Fibroblast of lung (primary cell): ENCODE measurements at regions not wholly inside any gene's neighbourhood (a gene's known extent, or its start where the extent isn't known, plus 50 kb on each side); places are given as distances from the start of the nearest gene placed in this dataset.

ENCODE experiments used
- DNase-seq, 2 donors: peaks; one replicate each; pipeline versions ENCODE4 v3.0.0 to v3.0.0-alpha.2; 2010; ENCODE audit warnings: low read depth in 2 of 2
- H2AFZ ChIP-seq: 2 replicates; pipeline ENCODE4 v1.5.1; 2012; ENCODE audit warnings: low read length, control low read depth, inconsistent platforms
- H3K27ac ChIP-seq: 2 replicates; pipeline ENCODE4 v1.5.1; 2011; ENCODE audit warnings: low read length, control low read depth; ENCODE audit not compliant: insufficient read depth
- H3K27me3 ChIP-seq: 2 replicates; pipeline ENCODE4 v1.5.1; 2011; ENCODE audit warnings: mild to moderate bottlenecking, low read length; ENCODE audit not compliant: control insufficient read depth, insufficient read depth
- H3K36me3 ChIP-seq: 2 replicates; pipeline ENCODE4 v1.5.1; 2011; ENCODE audit warnings: low read length; ENCODE audit not compliant: control insufficient read depth, insufficient read depth
- H3K4me1 ChIP-seq: 2 replicates; pipeline ENCODE4 v1.5.1; 2011; ENCODE audit warnings: low read length; ENCODE audit not compliant: control insufficient read depth, insufficient read depth; ENCODE audit errors: extremely low read depth
- H3K4me2 ChIP-seq: 2 replicates; pipeline ENCODE4 v1.5.1; 2011; ENCODE audit warnings: low read length, control low read depth; ENCODE audit not compliant: insufficient read depth; ENCODE audit errors: extremely low read depth
- H3K4me3 ChIP-seq, 4 experiments: fragments of 200-600 bp in 1 of 4; sonication (generic) in 1 of 4; replicated peaks in 1 of 4; 2 replicates each; pipeline ENCODE4 v1.5.1; 2011 to 2016; ENCODE audit warnings: low read length in 4 of 4, low read depth in 3 of 4, mild to moderate bottlenecking in 3 of 4, control low read depth in 2 of 4, inconsistent platforms in 1 of 4, mixed read lengths in 1 of 4; ENCODE audit not compliant: insufficient read depth in 1 of 4; ENCODE audit errors: control extremely low read depth in 1 of 4
- H3K79me2 ChIP-seq: 2 replicates; pipeline ENCODE4 v1.5.1; 2012; ENCODE audit warnings: mild to moderate bottlenecking, low read length, inconsistent platforms; ENCODE audit not compliant: control insufficient read depth, insufficient read depth
- H3K9ac ChIP-seq: 2 replicates; pipeline ENCODE4 v1.5.1; 2011; ENCODE audit warnings: mild to moderate bottlenecking, low read length, control low read depth; ENCODE audit not compliant: insufficient read depth
- H3K9me3 ChIP-seq: 2 replicates; pipeline ENCODE4 v1.5.1; 2012; ENCODE audit warnings: low read depth, low read length; ENCODE audit not compliant: control insufficient read depth, insufficient read depth
- H4K20me1 ChIP-seq: 2 replicates; pipeline ENCODE4 v1.5.1; 2011; ENCODE audit warnings: low read length; ENCODE audit not compliant: control insufficient read depth, insufficient read depth; ENCODE audit errors: extremely low read depth
- CTCF ChIP-seq, 2 donors: IDR thresholded peaks in 1 of 2; conservative IDR thresholded peaks in 1 of 2; 1 replicate in 1 of 2; 2 replicates in 1 of 2; pipeline ENCODE4 v1.5.1; 2011 to 2012; ENCODE audit warnings: low read length in 2 of 2, control low read depth in 1 of 2, inconsistent platforms in 1 of 2, low read depth in 1 of 2, mild to moderate bottlenecking in 1 of 2
- EZH2 ChIP-seq: IDR thresholded peaks from 2 replicates; pipeline ENCODE4 v1.5.1; 2012; ENCODE audit warnings: low read length, control low read depth, mild to moderate bottlenecking; ENCODE audit errors: missing control alignments

- H3K4me2 ChIP-seq = no peak overlapping the region
- TF ChIP-seq EZH2 (no peak), CTCF (conservative IDR thresholded peaks at IDR 0.05 in 1 of 2, IDR thresholded peaks at IDR 0.05 in 1 of 2; ENCODE audit: low read depth in 1 of 2, low read length in 2 of 2) (peak; percentile 24 to 38)
- H3K79me2 ChIP-seq = no peaks in the 10 kb centered on the region
- H3K4me1 ChIP-seq = no peaks in the 10 kb centered on the region
- H4K20me1 ChIP-seq = no peaks in the 10 kb centered on the region
- no peak for DNase-seq
- no peaks in the 10 kb centered on the region for H3K9me3 ChIP-seq
- H3K9ac ChIP-seq = no peak overlapping the region
- no peak overlapping the region for H3K27ac ChIP-seq
- H2AFZ ChIP-seq = no peak overlapping the region
- no peaks in the 10 kb centered on the region for H3K27me3 ChIP-seq
- H3K36me3 ChIP-seq = no peaks in the 10 kb centered on the region
- no peak overlapping the region for H3K4me3 ChIP-seq
These were observed 222.7 kb upstream of the HAND2 start for GRCh38 chr4:173752610-173753230.

- Histone ChIP-seq H4K20me1 (no peaks in the 10 kb centered on the region), H3K4me3 (no peak overlapping the region), H3K4me2 (no peak overlapping the region), H3K79me2 (no peaks in the 10 kb centered on the region), H3K36me3 (no peaks in the 10 kb centered on the region), H3K27ac (no peak overlapping the region), H2AFZ (no peak overlapping the region), H3K27me3 (no peaks in the 10 kb centered on the region), H3K4me1 (no peaks in the 10 kb centered on the region), H3K9me3 (no peaks in the 10 kb centered on the region), H3K9ac (no peak overlapping the region)
- DNase-seq = peak in 1 of 2 donors; percentile 56
- TF ChIP-seq EZH2 (no peak), CTCF (conservative IDR thresholded peaks at IDR 0.05 in 1 of 2, IDR thresholded peaks at IDR 0.05 in 1 of 2; ENCODE audit: low read depth in 1 of 2, low read length in 2 of 2) (peak in 1 of 2 donors; percentile 35)
These were observed 218.3 kb upstream of the HAND2 start for GRCh38 chr4:173748353-173748752.

GRCh38 chr4:173747537-173748257 lies 217.7 kb upstream of the HAND2 start:
- no peaks in the 10 kb centered on the region for H3K9me3 ChIP-seq
- H3K27me3 ChIP-seq = no peaks in the 10 kb centered on the region
- no peak for DNase-seq
- H3K79me2 ChIP-seq = no peaks in the 10 kb centered on the region
- no peak overlapping the region for H2AFZ ChIP-seq
- H4K20me1 ChIP-seq = no peaks in the 10 kb centered on the region
- TF ChIP-seq CTCF (conservative IDR thresholded peaks at IDR 0.05 in 1 of 2, IDR thresholded peaks at IDR 0.05 in 1 of 2; ENCODE audit: low read depth in 1 of 2, low read length in 2 of 2) (no peak), EZH2 (no peak)
- H3K9ac ChIP-seq = no peak overlapping the region
- H3K36me3 ChIP-seq = no peaks in the 10 kb centered on the region
- H3K4me2 ChIP-seq = no peak overlapping the region
- no peak overlapping the region for H3K4me3 ChIP-seq
- H3K4me1 ChIP-seq = no peaks in the 10 kb centered on the region
- no peak overlapping the region for H3K27ac ChIP-seq
